A172 (cell line): ENCODE measurements at regions not wholly inside any gene's neighbourhood (a gene's known extent, or its start where the extent isn't known, plus 50 kb on each side); places are given as distances from the start of the nearest gene placed in this dataset.

Experiments used
- DNase-seq: peaks from one replicate; pipeline ENCODE4 v3.0.0-alpha.2; 2015; ENCODE audit warnings: low spot score

GRCh38 chr15:70250208-70251201, 152.8 kb upstream of the TLE3 start:
- no peak for DNase-seq

- no peak for DNase-seq
Measured at GRCh38 chr15:70249616-70250015, 151.9 kb upstream of the TLE3 start.

GRCh38 chr15:70248116-70249025, 150.7 kb upstream of the TLE3 start:
- DNase-seq: no peak

- no peak for DNase-seq
Measured at GRCh38 chr15:70247281-70247680, 149.6 kb upstream of the TLE3 start.

GRCh38 chr15:70246623-70247220, 149.0 kb upstream of the TLE3 start:
- DNase-seq: no peak

GRCh38 chr15:70245932-70246622, 148.4 kb upstream of the TLE3 start:
- DNase-seq: peak; percentile 79

GRCh38 chr15:70244978-70245542, 147.3 kb upstream of the TLE3 start:
- no peak for DNase-seq

GRCh38 chr15:70243686-70244540, 146.2 kb upstream of the TLE3 start:
- no peak for DNase-seq

GRCh38 chr15:70242951-70243685, 145.4 kb upstream of the TLE3 start:
- DNase-seq: no peak

- DNase-seq: no peak
Measured at GRCh38 chr15:70241561-70242320, 144.0 kb upstream of the TLE3 start.

- no peak for DNase-seq
Measured at GRCh38 chr15:70240820-70241430, 143.2 kb upstream of the TLE3 start.

- DNase-seq: no peak
Measured at GRCh38 chr15:70240082-70240481, 142.4 kb upstream of the TLE3 start.

- no peak for DNase-seq
Measured at GRCh38 chr15:70238917-70239316, 141.2 kb upstream of the TLE3 start.

- no peak for DNase-seq
Measured at GRCh38 chr15:70237626-70238025, 139.9 kb upstream of the TLE3 start.

GRCh38 chr15:70236341-70237086, 138.8 kb upstream of the TLE3 start:
- DNase-seq: peak; percentile 41

GRCh38 chr15:70235347-70235746, 137.6 kb upstream of the TLE3 start:
- no peak for DNase-seq

GRCh38 chr15:70234256-70234905, 136.7 kb upstream of the TLE3 start:
- DNase-seq: no peak
